Heart left ventricle (tissue), 16 donors: ENCODE measurements at regions not wholly inside any gene's neighbourhood (a gene's known extent, or its start where the extent isn't known, plus 50 kb on each side); places are given as distances from the start of the nearest gene placed in this dataset.

Source experiments
- ATAC-seq, 4 donors: fragments of 200-7000 bp; cut with Tn5 transposase; one replicate each; pipeline ENCODE4 v1.9.1; 2020 to 2022; ENCODE audit warnings: moderate library complexity in 4 of 4, mild to moderate bottlenecking in 3 of 4, moderate number of reproducible peaks in 1 of 4
- DNase-seq, 5 donors: peaks; one replicate each; pipeline ENCODE4 v3.0.0-alpha.2; 2020
- H3K27ac ChIP-seq, 12 donors: fragments of 200-600 bp; sonication (generic) in 4 of 12; one replicate each; pipeline versions ENCODE4 v1.5.0 to v1.8.0; 2016 to 2022; ENCODE audit warnings: mild to moderate bottlenecking in 2 of 12
- H3K27me3 ChIP-seq, 9 donors: fragments of 200-600 bp; sonication (generic) in 2 of 9; one replicate each; pipeline versions ENCODE4 v1.5.1 to v1.8.0; 2016 to 2022; ENCODE audit warnings: mild to moderate bottlenecking in 3 of 9
- H3K36me3 ChIP-seq, 9 donors: fragments of 200-600 bp; sonication (generic) in 2 of 9; one replicate each; pipeline versions ENCODE4 v1.5.0 to v1.8.0; 2018 to 2022; ENCODE audit warnings: mild to moderate bottlenecking in 2 of 9
- H3K4me1 ChIP-seq, 12 donors: fragments of 200-600 bp; sonication (generic) in 4 of 12; one replicate each; pipeline versions ENCODE4 v1.5.0 to v1.8.0; 2016 to 2022; ENCODE audit warnings: mild to moderate bottlenecking in 3 of 12
- H3K4me3 ChIP-seq, 12 donors: fragments of 200-600 bp; sonication (generic) in 4 of 12; one replicate each; pipeline versions ENCODE4 v1.5.0 to v1.8.0; 2017 to 2022; ENCODE audit warnings: mild to moderate bottlenecking in 9 of 12, moderate library complexity in 4 of 12
- H3K9me3 ChIP-seq, 12 donors: fragments of 200-600 bp; sonication (generic) in 4 of 12; one replicate each; pipeline versions ENCODE4 v1.5.0 to v1.8.0; 2016 to 2022; ENCODE audit warnings: mild to moderate bottlenecking in 1 of 12
- CTCF ChIP-seq, 12 donors: fragments of 200-600 bp; sonication (generic) in 4 of 12; IDR thresholded peaks; one replicate each; pipeline versions ENCODE4 v1.5.0 to v1.8.0; 2018 to 2022; ENCODE audit warnings: antibody characterized with exemption in 12 of 12, mild to moderate bottlenecking in 5 of 12
- POLR2A ChIP-seq, 2 donors: fragments of 450-650 bp; IDR thresholded peaks; one replicate each; pipeline ENCODE4 v1.6.1; 2017; ENCODE audit warnings: antibody characterized with exemption in 2 of 2, mild to moderate bottlenecking in 2 of 2, moderate library complexity in 2 of 2
- WGBS, 4 donors: extraction: QIAGEN DNeasy Blood & Tissue Kit in 2 of 4; methylation state at CpG; one replicate each; pipeline versions ENCODE4 v1.1.5 to v1.1.7; 2013 to 2018; 5-methylcytosine and 5-hydroxymethylcytosine counted together
- intact Hi-C, 10 donors: fragments of 100-400 bp; cut with DNase I; formaldehyde crosslinking; loops; one replicate each; pipeline versions ENCODE4 v1.11.1 to v1.14.2; 2022
- donor health status: ischemic (EF 13 %, LVEDD 7.1; RV severe dilation, severe dysfunction).
- donor health status: healthy with polysubstance abuse.
- donor health status: DM: no; HTN: yes; CAD: no.
- donor health status: DM: no; HTN: no; CAD: no.
- donor health status: ischemic (EF 25% LVEDD 6.9; RV normal size, moderate dysfunction).
- donor health status: ischemic (EF 25% LVEDD 5.7; RV mildly dilated, moderate dysfunction).
- donor health status: healthy.
- donor health status: DM: yes; HTN: yes; CAD: no.
- donor health status: ischemic (EF 35%, LVEDD 5.7; RV mildly dilated, moderate dysfunction).
- donor health status: nonischemic (EF 11% LVEDD 7.7; RV severe dilation, severe dysfunction).
- donor health status: DM: yes; HTN: yes; CAD: no.
- donor health status: PGD.
- donor health status: ischemic (EF 29% LVEDD 5.4; RV normal size, mild dysfunction).
- donor health status: nonischemic (EF 23%, LVEDD 6.1; RV moderate dilation, normal function).

- no peak for ATAC-seq
- Histone ChIP-seq H3K4me1 (no peaks in the 10 kb centered on the region), H3K36me3 (no peaks in the 10 kb centered on the region), H3K27ac (no peak overlapping the region), H3K9me3 (peaks cover 0 to 16% (median 0%) of the 10 kb centered on the region in 12 donors), H3K27me3 (peaks cover 0 to 33% (median 12%) of the 10 kb centered on the region in 9 donors), H3K4me3 (no peak overlapping the region)
- DNase-seq = peak in 1 of 5 donors; percentile 44
- TF ChIP-seq CTCF (IDR thresholded peaks at IDR 0.05) (no peak), POLR2A (IDR thresholded peaks at IDR 0.05) (no peak)
- intact Hi-C loops = no loop called here
- WGBS, 4 donors = 80 to 84% (median 81%) methylated on average over 13 of the region's 13 CpGs
These were observed 124.1 kb upstream of the NKX1-1 start for GRCh38 chr4:1530356-1530755.

- Histone ChIP-seq H3K4me1 (peaks cover 0 to 7% (median 0%) of the 10 kb centered on the region in 12 donors), H3K27me3 (peaks cover 0 to 27% (median 9%) of the 10 kb centered on the region in 9 donors), H3K4me3 (no peak overlapping the region), H3K36me3 (no peaks in the 10 kb centered on the region), H3K9me3 (peaks cover 0 to 19% (median 0%) of the 10 kb centered on the region in 12 donors), H3K27ac (no peak overlapping the region)
- no peak for ATAC-seq
- TF ChIP-seq CTCF (IDR thresholded peaks at IDR 0.05) (no peak), POLR2A (IDR thresholded peaks at IDR 0.05) (no peak)
- DNase-seq = peak in 2 of 5 donors; percentile 7 to 10
- intact Hi-C loops = no loop called here
- WGBS, 4 donors = 78 to 97% (median 89%) methylated on average over 6 of the region's 6 CpGs
These were observed 118.5 kb upstream of the NKX1-1 start for GRCh38 chr4:1524761-1525160.

GRCh38 chr4:1523907-1524636 lies 117.8 kb upstream of the NKX1-1 start:
- Histone ChIP-seq H3K4me1 (peaks cover 0 to 8% (median 0%) of the 10 kb centered on the region in 12 donors), H3K27ac (peak overlapping the region in 1 of 12 donors; percentile 38), H3K9me3 (peaks cover 0 to 19% (median 0%) of the 10 kb centered on the region in 12 donors), H3K27me3 (peaks cover 3 to 34% (median 11%) of the 10 kb centered on the region in 9 donors), H3K4me3 (no peak overlapping the region), H3K36me3 (no peaks in the 10 kb centered on the region)
- DNase-seq (peak in 4 of 5 donors; percentile 10 to 37 (median 28)), ATAC-seq (peak in 2 of 4 donors; percentile 36 to 58)
- no peak for TF ChIP-seq CTCF (IDR thresholded peaks at IDR 0.05)
- no peak for TF ChIP-seq POLR2A (IDR thresholded peaks at IDR 0.05)
- 73 to 86% (median 80%) methylated on average over 21 to 24 of the region's 24 CpGs for WGBS, 4 donors
- intact Hi-C loops = no loop called here

GRCh38 chr4:1523506-1523905 lies 117.3 kb upstream of the NKX1-1 start:
- Histone ChIP-seq H3K27me3 (peaks cover under 1 to 39% (median 11%) of the 10 kb centered on the region in 9 donors), H3K4me1 (peaks cover 0 to 8% (median 0%) of the 10 kb centered on the region in 12 donors), H3K9me3 (peaks cover 0 to 19% (median 0%) of the 10 kb centered on the region in 12 donors), H3K36me3 (no peaks in the 10 kb centered on the region), H3K4me3 (no peak overlapping the region), H3K27ac (no peak overlapping the region)
- ATAC-seq (no peak), DNase-seq (peak in 2 of 5 donors; percentile 5 to 7)
- WGBS, 4 donors = 54 to 77% (median 67%) methylated on average over 4 of the region's 4 CpGs
- intact Hi-C loops = no loop called here
- TF ChIP-seq CTCF (IDR thresholded peaks at IDR 0.05) = no peak
- no peak for TF ChIP-seq POLR2A (IDR thresholded peaks at IDR 0.05)
